Neural cell (in vitro differentiated cells): ENCODE measurements at regions not wholly inside any gene's neighbourhood (a gene's known extent, or its start where the extent isn't known, plus 50 kb on each side); places are given as distances from the start of the nearest gene placed in this dataset.

Source experiments
- CTCF ChIP-seq: fragments of 450-650 bp; IDR thresholded peaks from 2 replicates; pipeline ENCODE4 v1.5.1; 2014; ENCODE audit warnings: antibody characterized with exemption, mild to moderate bottlenecking, moderate library complexity; ENCODE audit not compliant: poor library complexity, severe bottlenecking
- EP300 ChIP-seq: fragments of 450-650 bp; conservative IDR thresholded peaks from 2 replicates; pipeline ENCODE4 v1.6.1; 2014; ENCODE audit warnings: antibody characterized with exemption, mild to moderate bottlenecking, moderate library complexity; ENCODE audit not compliant: poor library complexity, severe bottlenecking
- EZH2 ChIP-seq: fragments of 200-600, 300-800 bp; shearing (Covaris generic), sonication (generic); IDR thresholded peaks from 2 replicates; pipeline ENCODE4 v1.6.1; 2014; ENCODE audit warnings: antibody characterized with exemption, low read length, borderline replicate concordance, mild to moderate bottlenecking; ENCODE audit not compliant: insufficient read depth, poor library complexity, severe bottlenecking
- MXI1 ChIP-seq: fragments of 450-650 bp; conservative IDR thresholded peaks from 2 replicates; pipeline ENCODE4 v1.6.1; 2014; ENCODE audit warnings: antibody characterized with exemption, mild to moderate bottlenecking; ENCODE audit not compliant: poor library complexity, severe bottlenecking
- POLR2AphosphoS5 ChIP-seq: IDR thresholded peaks from 2 replicates; pipeline ENCODE4 v1.6.1; 2012
- RAD21 ChIP-seq: fragments of 450-650 bp; conservative IDR thresholded peaks from 2 replicates; pipeline ENCODE4 v1.6.1; 2014; ENCODE audit warnings: antibody characterized with exemption, mild to moderate bottlenecking, moderate library complexity
- REST ChIP-seq: IDR thresholded peaks from 2 replicates; pipeline ENCODE4 v1.6.1; 2012; ENCODE audit warnings: borderline replicate concordance
- TAF1 ChIP-seq: IDR thresholded peaks from 2 replicates; pipeline ENCODE4 v1.6.1; 2012; ENCODE audit warnings: low read depth

DNA sequence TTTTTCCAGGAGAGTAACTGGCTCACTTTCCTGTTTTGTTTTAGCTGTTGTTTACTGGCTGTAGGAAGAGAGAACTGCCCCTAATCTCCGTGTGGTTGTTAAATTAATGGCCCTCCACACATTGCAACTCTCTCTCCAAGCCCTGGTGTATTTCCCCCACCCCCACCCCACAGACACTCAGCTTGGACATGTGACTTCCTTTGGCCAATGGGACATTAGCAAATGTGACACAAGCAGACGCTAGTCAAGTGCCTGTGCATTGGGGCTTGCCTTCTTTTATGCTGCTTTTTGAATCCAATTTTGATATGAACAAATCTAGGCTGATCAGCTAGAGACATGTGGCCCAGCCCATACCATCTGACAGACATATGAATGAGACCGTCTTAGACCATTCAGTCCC, 59.6 kb upstream of the TAB3 start:
- no peak for TF ChIP-seq EZH2
- TF ChIP-seq CTCF, result no peak
- no peak for TF ChIP-seq TAF1
- TF ChIP-seq REST, result no peak
- no peak for TF ChIP-seq POLR2AphosphoS5
- TF ChIP-seq RAD21, result no peak
- no peak for TF ChIP-seq MXI1
- no peak for TF ChIP-seq EP300
